GM21423 (cell line): ENCODE measurements at regions not wholly inside any gene's neighbourhood (a gene's known extent, or its start where the extent isn't known, plus 50 kb on each side); places are given as distances from the start of the nearest gene placed in this dataset.
A peak's percentile ranks its signal among the peaks of the same experiment; 100 is the strongest.
"Not testable (repeated sequence)": the region's sequence is repeated elsewhere in the genome, so short reads cannot be mapped to it uniquely, and the experiment has no call there.

ENCODE experiments used
- ATAC-seq: cut with Tn5 transposase; IDR thresholded peaks from one replicate; pipeline ENCODE4 v1.9.1; 2021; ENCODE audit warnings: mild to moderate bottlenecking, moderate library complexity; ENCODE audit not compliant: unreplicated experiment

- ATAC-seq, result peak; percentile 100
Measured at GRCh38 chr9:41273549-41274267, 84.6 kb upstream of the ZNG1F start.

- peak; percentile 30 for ATAC-seq
Measured at GRCh38 chr9:41272879-41273548, 83.9 kb upstream of the ZNG1F start.

GRCh38 chr9:41270992-41271391 is 81.9 kb upstream of the ZNG1F start:
- ATAC-seq, result not testable (repeated sequence)

GRCh38 chr9:41269471-41269870 is 80.4 kb upstream of the ZNG1F start:
- not testable (repeated sequence) for ATAC-seq

- not testable (repeated sequence) for ATAC-seq
Measured at GRCh38 chr9:41269054-41269453, 79.9 kb upstream of the ZNG1F start.

GRCh38 chr9:41266602-41267001 is 77.5 kb upstream of the ZNG1F start:
- ATAC-seq, result not testable (repeated sequence)

- ATAC-seq, result not testable (repeated sequence)
Measured at GRCh38 chr9:41266000-41266399, 76.9 kb upstream of the ZNG1F start.

GRCh38 chr9:41251973-41252372 is 62.9 kb upstream of the ZNG1F start:
- ATAC-seq, result not testable (repeated sequence)

GRCh38 chr9:41251101-41251500 is 62.0 kb upstream of the ZNG1F start:
- not testable (repeated sequence) for ATAC-seq

GRCh38 chr9:41246702-41247101 is 57.6 kb upstream of the ZNG1F start:
- ATAC-seq, result not testable (repeated sequence)
